Left lung (tissue), 4 donors: ENCODE measurements at regions not wholly inside any gene's neighbourhood (a gene's known extent, or its start where the extent isn't known, plus 50 kb on each side); places are given as distances from the start of the nearest gene placed in this dataset.

ENCODE experiments used
- ATAC-seq: fragments of 200-7000 bp; cut with Tn5 transposase; one replicate; pipeline ENCODE4 v1.9.1; 2020; ENCODE audit warnings: moderate library complexity
- DNase-seq, 4 donors: peaks; one replicate each; pipeline ENCODE4 v3.0.0-alpha.2; 2013 to 2020
- H3K27ac ChIP-seq, 2 donors: fragments of 200-600 bp; sonication (generic) in 1 of 2; one replicate each; pipeline versions ENCODE4 v1.5.0 to v1.8.0; 2020 to 2021
- H3K27me3 ChIP-seq, 2 donors: fragments of 200-600 bp; sonication (generic) in 1 of 2; one replicate each; pipeline versions ENCODE4 v1.5.0 to v1.8.0; 2020 to 2021
- H3K36me3 ChIP-seq, 2 donors: fragments of 200-600 bp; sonication (generic) in 1 of 2; one replicate each; pipeline versions ENCODE4 v1.5.0 to v1.8.0; 2020 to 2021
- H3K4me1 ChIP-seq, 2 donors: fragments of 200-600 bp; one replicate each; pipeline ENCODE4 v1.8.0; 2021
- H3K4me3 ChIP-seq, 2 donors: fragments of 200-600 bp; sonication (generic) in 1 of 2; one replicate each; pipeline versions ENCODE4 v1.5.0 to v1.8.0; 2020 to 2021; ENCODE audit warnings: mild to moderate bottlenecking in 1 of 2
- H3K9me3 ChIP-seq, 2 donors: fragments of 200-600 bp; sonication (generic) in 1 of 2; one replicate each; pipeline versions ENCODE4 v1.5.0 to v1.8.0; 2020 to 2021
- CTCF ChIP-seq, 2 donors: fragments of 200-600 bp; sonication (generic) in 1 of 2; IDR thresholded peaks; one replicate each; pipeline versions ENCODE4 v1.5.0 to v1.8.0; 2021; ENCODE audit warnings: antibody characterized with exemption in 2 of 2
- intact Hi-C, 2 donors: fragments of 100-400 bp; cut with DNase I; formaldehyde crosslinking; loops; one replicate each; pipeline versions ENCODE4 v1.11.2 to v1.14.2; 2022
- donor health status: DM: no; HTN: yes; CAD: no.
- donor health status: DM: no; HTN: no; CAD: no.

- H3K27me3 ChIP-seq = no peaks in the 10 kb centered on the region
- ATAC-seq (no peak), DNase-seq (no peak)
- H3K9me3 ChIP-seq = peaks cover 0 to 8% of the 10 kb centered on the region in 2 donors
- no peak overlapping the region for H3K27ac ChIP-seq
- intact Hi-C loops = no loop called here
- no peak for TF ChIP-seq CTCF (IDR thresholded peaks at IDR 0.05)
- H3K36me3 ChIP-seq = no peaks in the 10 kb centered on the region
- no peaks in the 10 kb centered on the region for H3K4me1 ChIP-seq
- H3K4me3 ChIP-seq = no peak overlapping the region
Measured at GRCh38 chr14:45970621-45971020, 681.0 kb downstream of the RPL10L start.

- no peaks in the 10 kb centered on the region for H3K27me3 ChIP-seq
- no peak for TF ChIP-seq CTCF (IDR thresholded peaks at IDR 0.05)
- no peak overlapping the region for H3K27ac ChIP-seq
- intact Hi-C loops = no loop called here
- no peaks in the 10 kb centered on the region for H3K4me1 ChIP-seq
- ATAC-seq (no peak), DNase-seq (no peak)
- no peaks in the 10 kb centered on the region for H3K36me3 ChIP-seq
- no peak overlapping the region for H3K4me3 ChIP-seq
- H3K9me3 ChIP-seq = peaks cover 0 to 10% of the 10 kb centered on the region in 2 donors
Measured at GRCh38 chr14:45968037-45968436, 683.5 kb downstream of the RPL10L start.

GRCh38 chr14:45949479-45949878, 696.5 kb upstream of the MIS18BP1 start:
- intact Hi-C loops = no loop called here
- Histone ChIP-seq H3K9me3 (no peaks in the 10 kb centered on the region), H3K4me1 (no peaks in the 10 kb centered on the region), H3K4me3 (no peak overlapping the region), H3K27ac (no peak overlapping the region), H3K27me3 (no peaks in the 10 kb centered on the region), H3K36me3 (no peaks in the 10 kb centered on the region)
- DNase-seq (no peak), ATAC-seq (no peak)
- TF ChIP-seq CTCF (IDR thresholded peaks at IDR 0.05) = no peak

- Histone ChIP-seq H3K36me3 (no peaks in the 10 kb centered on the region), H3K27me3 (no peaks in the 10 kb centered on the region), H3K9me3 (no peaks in the 10 kb centered on the region), H3K4me1 (no peaks in the 10 kb centered on the region), H3K27ac (no peak overlapping the region), H3K4me3 (no peak overlapping the region)
- TF ChIP-seq CTCF (IDR thresholded peaks at IDR 0.05) = no peak
- DNase-seq = no peak
- no peak for ATAC-seq
- intact Hi-C loops = no loop called here
Measured at GRCh38 chr14:45947830-45948229, 694.8 kb upstream of the MIS18BP1 start.

- intact Hi-C loops = no loop called here
Measured at GRCh38 chr14:45946251-45946650, 693.2 kb upstream of the MIS18BP1 start.

More at GRCh38 chr14:45946251-45946650, 693.2 kb upstream of the MIS18BP1 start:
- TF ChIP-seq CTCF (IDR thresholded peaks at IDR 0.05) = no peak
- DNase-seq (no peak), ATAC-seq (no peak)
- Histone ChIP-seq H3K27ac (no peak overlapping the region), H3K4me1 (no peaks in the 10 kb centered on the region), H3K27me3 (no peaks in the 10 kb centered on the region), H3K9me3 (no peaks in the 10 kb centered on the region), H3K4me3 (no peak overlapping the region), H3K36me3 (no peaks in the 10 kb centered on the region)
